Spleen (tissue), 11 donors: ENCODE measurements at regions not wholly inside any gene's neighbourhood (a gene's known extent, or its start where the extent isn't known, plus 50 kb on each side); places are given as distances from the start of the nearest gene placed in this dataset.

Source experiments
- DNase-seq: peaks from one replicate; pipeline ENCODE4 v3.0.0-alpha.2; 2020
- H3K27ac ChIP-seq, 8 donors: fragments of 200-600 bp; sonication (generic) in 7 of 8; 1 replicate in 4 of 8; 2 replicates in 4 of 8; pipeline versions ENCODE4 v1.5.0 to v1.8.0; 2016 to 2021; ENCODE audit warnings: inconsistent platforms in 4 of 8, mild to moderate bottlenecking in 4 of 8, moderate library complexity in 1 of 8
- H3K27me3 ChIP-seq, 7 donors: fragments of 200-600 bp; sonication (generic) in 6 of 7; replicated peaks in 1 of 7; 1 replicate in 4 of 7; 2 replicates in 3 of 7; pipeline versions ENCODE4 v1.5.0 to v1.8.0; 2016 to 2021; ENCODE audit warnings: inconsistent platforms in 3 of 7, mild to moderate bottlenecking in 1 of 7
- H3K36me3 ChIP-seq, 6 donors: fragments of 200-600 bp; sonication (generic) in 5 of 6; 1 replicate in 4 of 6; 2 replicates in 2 of 6; pipeline versions ENCODE4 v1.5.0 to v1.8.0; 2016 to 2021; ENCODE audit warnings: inconsistent platforms in 2 of 6
- H3K4me1 ChIP-seq, 6 donors: fragments of 200-600 bp; sonication (generic) in 5 of 6; 1 replicate in 3 of 6; 2 replicates in 3 of 6; pipeline versions ENCODE4 v1.5.0 to v1.8.0; 2016 to 2021; ENCODE audit warnings: inconsistent platforms in 3 of 6
- H3K4me3 ChIP-seq, 8 donors: fragments of 200-600 bp; sonication (generic) in 7 of 8; 1 replicate in 4 of 8; 2 replicates in 4 of 8; pipeline versions ENCODE4 v1.5.0 to v1.8.0; 2016 to 2021; ENCODE audit warnings: inconsistent platforms in 4 of 8, mild to moderate bottlenecking in 4 of 8, moderate library complexity in 2 of 8
- H3K9me3 ChIP-seq, 8 donors: fragments of 200-600 bp; sonication (generic) in 7 of 8; 1 replicate in 4 of 8; 2 replicates in 4 of 8; pipeline versions ENCODE4 v1.5.0 to v1.8.0; 2016 to 2021; ENCODE audit warnings: inconsistent platforms in 4 of 8
- POLR2A ChIP-seq, 3 donors: fragments of 450-650 bp; IDR thresholded peaks; one replicate each; pipeline ENCODE4 v1.5.1; 2017; ENCODE audit warnings: antibody characterized with exemption in 3 of 3, mild to moderate bottlenecking in 1 of 3
- POLR2AphosphoS5 ChIP-seq, 3 donors: sonication (generic); formaldehyde crosslinking; IDR thresholded peaks; one replicate each; pipeline ENCODE4 v1.5.1; 2017; ENCODE audit warnings: antibody characterized with exemption in 3 of 3
- WGBS, 5 donors: extraction: QIAGEN DNeasy Blood & Tissue Kit in 3 of 5; methylation state at CpG; one replicate each; pipeline versions ENCODE4 v1.1.5 to v1.1.7; 2013 to 2018; 5-methylcytosine and 5-hydroxymethylcytosine counted together
- intact Hi-C: fragments of 100-400 bp; cut with DNase I; formaldehyde crosslinking; loops from one replicate; pipeline ENCODE4 v1.15.0; 2023; ENCODE audit warnings: low total_unique reads
- TF ChIP-seq, protein P1 (sequence below), 11 experiments: fragments of 200-600 bp in 7 of 11; fragments of 450-650 bp in 4 of 11; sonication (generic) in 4 of 11; IDR thresholded peaks in 8 of 11; conservative IDR thresholded peaks in 3 of 11; 1 replicate in 7 of 11; 2 replicates in 4 of 11; pipeline versions ENCODE4 v1.4.0 to v1.8.0; 2016 to 2021; ENCODE audit warnings: antibody characterized with exemption in 11 of 11, inconsistent platforms in 4 of 11, mild to moderate bottlenecking in 1 of 11
- donor health status: healthy with polysubstance abuse.
- donor health status: DM: no; HTN: no; CAD: no; lungs with moderate emphysema.
- donor health status: DM: no; HTN: no; CAD: no.
- donor health status: Bipolar disorder and iron deficiency.
- donor health status: healthy.
- donor health status: DM: no; HTN: no; CAD: no.
- donor health status: DM: yes; HTN: yes; CAD: no.

DNA sequence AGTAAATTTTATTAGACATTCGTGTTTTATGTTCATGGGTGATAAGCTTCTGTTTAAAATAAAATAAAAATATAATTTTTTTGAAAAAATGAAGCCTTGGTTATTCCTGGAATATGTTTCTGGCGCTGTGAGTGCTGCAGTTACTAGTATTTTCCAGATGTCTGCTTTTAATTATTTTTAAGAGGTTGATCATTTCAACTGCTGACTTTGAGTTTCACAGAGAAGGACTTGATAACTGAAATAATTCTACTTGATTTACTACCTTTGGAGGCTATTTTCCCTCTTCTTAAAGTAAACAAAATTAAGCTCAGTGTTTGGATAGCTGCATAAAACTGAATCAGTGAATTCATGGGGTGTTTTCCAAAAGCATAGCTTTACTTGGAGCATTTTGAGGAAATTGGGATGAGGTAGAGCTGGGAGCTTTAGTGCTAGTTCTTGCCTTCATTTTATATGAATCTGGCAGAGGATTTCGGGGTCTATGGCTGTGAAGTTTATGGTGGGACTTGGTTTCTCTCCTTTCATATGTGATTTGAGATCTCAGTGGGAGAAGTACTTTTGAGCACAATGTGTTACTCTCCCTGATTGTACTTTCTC, 666.5 kb downstream of the DCDC2C start:
- no peak for TF ChIP-seq POLR2AphosphoS5 (IDR thresholded peaks at IDR 0.05)
- TF ChIP-seq, protein P1, sequence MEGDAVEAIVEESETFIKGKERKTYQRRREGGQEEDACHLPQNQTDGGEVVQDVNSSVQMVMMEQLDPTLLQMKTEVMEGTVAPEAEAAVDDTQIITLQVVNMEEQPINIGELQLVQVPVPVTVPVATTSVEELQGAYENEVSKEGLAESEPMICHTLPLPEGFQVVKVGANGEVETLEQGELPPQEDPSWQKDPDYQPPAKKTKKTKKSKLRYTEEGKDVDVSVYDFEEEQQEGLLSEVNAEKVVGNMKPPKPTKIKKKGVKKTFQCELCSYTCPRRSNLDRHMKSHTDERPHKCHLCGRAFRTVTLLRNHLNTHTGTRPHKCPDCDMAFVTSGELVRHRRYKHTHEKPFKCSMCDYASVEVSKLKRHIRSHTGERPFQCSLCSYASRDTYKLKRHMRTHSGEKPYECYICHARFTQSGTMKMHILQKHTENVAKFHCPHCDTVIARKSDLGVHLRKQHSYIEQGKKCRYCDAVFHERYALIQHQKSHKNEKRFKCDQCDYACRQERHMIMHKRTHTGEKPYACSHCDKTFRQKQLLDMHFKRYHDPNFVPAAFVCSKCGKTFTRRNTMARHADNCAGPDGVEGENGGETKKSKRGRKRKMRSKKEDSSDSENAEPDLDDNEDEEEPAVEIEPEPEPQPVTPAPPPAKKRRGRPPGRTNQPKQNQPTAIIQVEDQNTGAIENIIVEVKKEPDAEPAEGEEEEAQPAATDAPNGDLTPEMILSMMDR (IDR thresholded peaks at IDR 0.05 in 8 of 11, conservative IDR thresholded peaks at IDR 0.05 in 3 of 11), result no peak
- no peak for TF ChIP-seq POLR2A (IDR thresholded peaks at IDR 0.05)
- DNase-seq, result no peak
- no peaks in the 10 kb centered on the region for H3K36me3 ChIP-seq
- peaks cover 0 to 59% (median 34%) of the 10 kb centered on the region in 8 donors for H3K9me3 ChIP-seq
- no peak overlapping the region for H3K27ac ChIP-seq
- WGBS, 5 donors, result 58 to 76% (median 63%) methylated on average over 3 of the region's 3 CpGs
- no peaks in the 10 kb centered on the region for H3K4me1 ChIP-seq
- no peaks in the 10 kb centered on the region for H3K27me3 ChIP-seq
- no peak overlapping the region for H3K4me3 ChIP-seq
- intact Hi-C loops, result no loop called here

DNA sequence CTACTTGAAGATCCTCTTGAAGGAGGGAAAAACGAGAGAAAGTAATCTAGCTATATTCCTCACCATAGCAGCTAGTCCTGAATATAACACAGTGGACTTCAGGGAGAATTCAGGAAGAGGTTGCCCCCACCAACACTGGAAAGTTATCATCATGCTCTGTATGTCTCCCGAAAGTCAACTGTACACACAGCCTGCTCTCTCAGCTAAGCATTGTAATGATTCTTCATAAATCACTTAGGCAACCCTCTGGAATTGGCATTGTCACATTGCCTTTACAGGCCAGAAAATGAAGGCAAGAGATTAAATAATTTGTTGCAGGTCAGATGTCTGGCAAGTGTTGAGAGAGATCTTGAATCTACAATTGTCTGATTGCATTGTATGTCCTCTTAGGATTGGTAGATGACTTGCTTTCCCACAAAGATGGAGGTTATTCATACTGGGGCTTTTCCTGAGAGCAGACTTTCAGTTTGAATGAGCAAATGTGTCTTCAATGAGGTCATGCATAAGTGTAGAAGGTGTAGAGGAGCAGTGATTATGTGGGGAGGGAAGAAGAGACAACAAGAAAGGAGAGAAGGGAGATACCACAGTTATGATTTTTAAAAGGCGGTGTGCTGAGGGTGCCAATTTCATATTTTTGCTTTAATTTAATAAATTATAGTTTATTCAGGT, 667.2 kb downstream of the DCDC2C start:
- intact Hi-C loops, result no loop called here
- 77 to 91% (median 82%) methylated on average over 3 of the region's 3 CpGs for WGBS, 5 donors
- Histone ChIP-seq H3K9me3 (peaks cover 0 to 64% (median 38%) of the 10 kb centered on the region in 8 donors), H3K4me1 (no peaks in the 10 kb centered on the region), H3K36me3 (no peaks in the 10 kb centered on the region), H3K4me3 (no peak overlapping the region), H3K27me3 (no peaks in the 10 kb centered on the region), H3K27ac (no peak overlapping the region)
- no peak for DNase-seq
- TF ChIP-seq POLR2AphosphoS5 (IDR thresholded peaks at IDR 0.05), result no peak
- TF ChIP-seq POLR2A (IDR thresholded peaks at IDR 0.05), result no peak
- TF ChIP-seq, protein P1 (IDR thresholded peaks at IDR 0.05 in 8 of 11, conservative IDR thresholded peaks at IDR 0.05 in 3 of 11), result no peak

DNA sequence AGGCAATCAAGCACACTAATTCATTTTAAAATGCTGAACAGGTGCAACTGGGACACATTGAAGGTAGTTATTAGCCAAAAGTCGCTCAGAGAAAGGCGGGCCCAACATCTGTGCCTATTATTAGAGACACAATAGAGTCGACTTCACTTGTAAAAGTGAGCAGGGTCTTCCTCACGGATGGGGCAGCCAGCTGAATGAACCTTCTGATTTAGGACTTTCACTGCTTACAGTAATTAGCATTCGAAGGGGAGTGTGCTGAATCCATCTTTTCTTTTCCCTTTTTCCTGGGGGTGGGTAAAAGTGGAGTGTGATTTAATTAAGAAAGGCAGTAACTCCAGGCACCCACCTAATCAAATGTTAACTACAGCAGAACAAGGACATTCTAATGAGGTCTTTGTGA, 677.7 kb downstream of the DCDC2C start:
- WGBS, 5 donors, result 28 to 41% (median 35%) methylated on average over 5 of the region's 5 CpGs
- no peak for TF ChIP-seq POLR2A (IDR thresholded peaks at IDR 0.05)
- TF ChIP-seq, protein P1 (IDR thresholded peaks at IDR 0.05 in 8 of 11, conservative IDR thresholded peaks at IDR 0.05 in 3 of 11), result no peak
- no peak for TF ChIP-seq POLR2AphosphoS5 (IDR thresholded peaks at IDR 0.05)
- intact Hi-C loops, result no loop called here
- no peaks in the 10 kb centered on the region for H3K27me3 ChIP-seq
- no peaks in the 10 kb centered on the region for H3K36me3 ChIP-seq
- peaks cover 0 to 19% (median under 1%) of the 10 kb centered on the region in 8 donors for H3K9me3 ChIP-seq
- H3K4me3 ChIP-seq, result no peak overlapping the region
- no peak for DNase-seq
- H3K4me1 ChIP-seq, result no peaks in the 10 kb centered on the region
- H3K27ac ChIP-seq, result no peak overlapping the region

DNA sequence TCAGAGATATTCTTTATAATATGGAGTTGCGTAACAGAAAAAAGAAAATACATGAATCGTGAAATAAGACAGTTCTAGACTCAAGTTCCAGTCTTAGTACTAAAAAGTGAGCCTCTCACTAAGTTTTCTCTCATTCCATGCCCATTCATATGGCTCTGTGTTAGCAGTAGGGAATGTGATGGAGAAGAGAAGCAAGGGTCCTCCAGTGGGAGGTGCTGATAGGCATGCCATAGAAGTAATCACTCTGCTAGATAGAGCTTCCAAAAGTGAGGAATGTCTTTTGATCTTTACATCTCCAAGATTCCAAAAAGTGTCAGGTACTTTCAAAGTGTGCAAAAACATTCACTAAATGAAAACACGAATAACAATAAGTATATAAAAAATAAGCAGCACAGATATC, 678.4 kb downstream of the DCDC2C start:
- 61 to 87% (median 75%) methylated on average over 3 of the region's 3 CpGs for WGBS, 5 donors
- Histone ChIP-seq H3K36me3 (no peaks in the 10 kb centered on the region), H3K4me3 (no peak overlapping the region), H3K9me3 (peaks cover 0 to 14% (median 0%) of the 10 kb centered on the region in 8 donors), H3K27ac (no peak overlapping the region), H3K4me1 (no peaks in the 10 kb centered on the region), H3K27me3 (no peaks in the 10 kb centered on the region)
- no peak for TF ChIP-seq POLR2AphosphoS5 (IDR thresholded peaks at IDR 0.05)
- DNase-seq, result no peak
- intact Hi-C loops, result no loop called here
